SU-DHL-6 (cell line): ENCODE measurements at regions not wholly inside any gene's neighbourhood (a gene's known extent, or its start where the extent isn't known, plus 50 kb on each side); places are given as distances from the start of the nearest gene placed in this dataset.

Experiments used
- EZH2phosphoT487 ChIP-seq: fragments of 200-600 bp; sonication (generic), shearing (Covaris generic); conservative IDR thresholded peaks from 2 replicates; pipeline ENCODE4 v1.6.1; 2018; ENCODE audit warnings: mild to moderate bottlenecking, antibody characterized with exemption, low read length, moderate library complexity, mixed read lengths
- TF ChIP-seq, protein P1 (sequence below): fragments of 200-600 bp; sonication (generic); IDR thresholded peaks from one replicate; pipeline ENCODE4 v1.5.1; 2017; ENCODE audit warnings: antibody characterized with exemption, mild to moderate bottlenecking, low read length, moderate library complexity; ENCODE audit not compliant: insufficient read depth, poor library complexity, severe bottlenecking

DNA sequence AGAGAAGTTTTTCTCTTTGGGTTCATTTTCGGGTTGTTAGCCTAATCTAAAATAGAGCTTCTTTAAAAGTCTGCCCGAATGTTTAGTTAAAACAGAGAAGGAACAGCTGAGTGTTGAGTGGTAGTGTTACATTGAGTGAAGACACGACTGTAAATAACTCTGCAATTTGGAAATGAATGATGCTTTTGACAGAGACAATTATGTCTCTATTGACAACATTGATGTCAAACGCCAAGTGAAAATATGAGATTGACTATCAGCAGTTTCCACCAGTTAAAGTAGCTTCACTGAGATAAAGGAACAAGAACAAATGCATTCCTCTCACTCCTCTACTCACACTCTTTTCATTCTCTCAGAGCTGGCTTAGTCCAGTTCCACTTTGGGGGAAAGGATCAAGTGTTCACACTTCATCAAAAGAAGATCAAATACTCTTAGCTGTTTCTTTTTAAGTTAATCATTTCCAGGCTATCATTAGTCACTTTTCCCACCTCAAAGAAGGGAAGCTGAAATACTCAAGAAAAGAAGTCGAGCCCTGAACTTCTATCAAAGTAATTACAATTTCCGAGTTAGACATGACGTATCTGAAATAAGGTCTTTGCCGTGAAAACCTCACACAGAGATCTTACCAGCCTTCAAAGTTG is 399.1 kb upstream of the DPH6 start:
- TF ChIP-seq, protein P1, sequence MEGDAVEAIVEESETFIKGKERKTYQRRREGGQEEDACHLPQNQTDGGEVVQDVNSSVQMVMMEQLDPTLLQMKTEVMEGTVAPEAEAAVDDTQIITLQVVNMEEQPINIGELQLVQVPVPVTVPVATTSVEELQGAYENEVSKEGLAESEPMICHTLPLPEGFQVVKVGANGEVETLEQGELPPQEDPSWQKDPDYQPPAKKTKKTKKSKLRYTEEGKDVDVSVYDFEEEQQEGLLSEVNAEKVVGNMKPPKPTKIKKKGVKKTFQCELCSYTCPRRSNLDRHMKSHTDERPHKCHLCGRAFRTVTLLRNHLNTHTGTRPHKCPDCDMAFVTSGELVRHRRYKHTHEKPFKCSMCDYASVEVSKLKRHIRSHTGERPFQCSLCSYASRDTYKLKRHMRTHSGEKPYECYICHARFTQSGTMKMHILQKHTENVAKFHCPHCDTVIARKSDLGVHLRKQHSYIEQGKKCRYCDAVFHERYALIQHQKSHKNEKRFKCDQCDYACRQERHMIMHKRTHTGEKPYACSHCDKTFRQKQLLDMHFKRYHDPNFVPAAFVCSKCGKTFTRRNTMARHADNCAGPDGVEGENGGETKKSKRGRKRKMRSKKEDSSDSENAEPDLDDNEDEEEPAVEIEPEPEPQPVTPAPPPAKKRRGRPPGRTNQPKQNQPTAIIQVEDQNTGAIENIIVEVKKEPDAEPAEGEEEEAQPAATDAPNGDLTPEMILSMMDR = no peak
- no peak for TF ChIP-seq EZH2phosphoT487
